Stimulated activated CD4-positive, alpha-beta T cell treated with anti-CD3 and anti-CD28 coated beads, Interleukin-4, amount 100 ng/mL, for 4 hours (primary cell): ENCODE measurements at regions not wholly inside any gene's neighbourhood (a gene's known extent, or its start where the extent isn't known, plus 50 kb on each side); places are given as distances from the start of the nearest gene placed in this dataset.
"Not testable (repeated sequence)": the region's sequence is repeated elsewhere in the genome, so short reads cannot be mapped to it uniquely, and the experiment has no call there.

ENCODE experiments used
- DNase-seq, 2 experiments: peaks; one replicate each; pipeline ENCODE4 v3.0.0-alpha.2; 2020

GRCh38 chr18:2144811-2145210, 426.5 kb downstream of the METTL4 start:
- no peak for DNase-seq

GRCh38 chr18:2146092-2146491, 425.2 kb downstream of the METTL4 start:
- no peak for DNase-seq

- DNase-seq, result no peak
These were observed 424.6 kb downstream of the METTL4 start for GRCh38 chr18:2146754-2147153.

GRCh38 chr18:2147476-2148230, 423.7 kb downstream of the METTL4 start:
- DNase-seq, result no peak

- no peak for DNase-seq
These were observed 422.5 kb downstream of the METTL4 start for GRCh38 chr18:2148823-2149222.

- DNase-seq, result no peak
These were observed 420.7 kb downstream of the METTL4 start for GRCh38 chr18:2150566-2150965.

GRCh38 chr18:2154278-2154677, 417.0 kb downstream of the METTL4 start:
- no peak for DNase-seq

GRCh38 chr18:2164644-2165550, 406.4 kb downstream of the METTL4 start:
- DNase-seq, result no peak

- not testable (repeated sequence) for DNase-seq
These were observed 404.4 kb downstream of the METTL4 start for GRCh38 chr18:2166876-2167275.

- no peak for DNase-seq
These were observed 403.3 kb downstream of the METTL4 start for GRCh38 chr18:2168022-2168421.

GRCh38 chr18:2169656-2170055, 401.6 kb downstream of the METTL4 start:
- no peak for DNase-seq

- DNase-seq, result no peak
These were observed 399.3 kb downstream of the METTL4 start for GRCh38 chr18:2171840-2172625.

- no peak for DNase-seq
These were observed 398.4 kb downstream of the METTL4 start for GRCh38 chr18:2172881-2173280.

GRCh38 chr18:2173486-2173885, 397.8 kb downstream of the METTL4 start:
- DNase-seq, result no peak

- DNase-seq, result no peak
These were observed 393.3 kb downstream of the METTL4 start for GRCh38 chr18:2178036-2178435.

GRCh38 chr18:2179498-2180183, 391.7 kb downstream of the METTL4 start:
- DNase-seq, result no peak

- DNase-seq, result no peak
These were observed 390.7 kb downstream of the METTL4 start for GRCh38 chr18:2180586-2180985.

GRCh38 chr18:2183432-2183831, 387.9 kb downstream of the METTL4 start:
- DNase-seq, result no peak

- no peak for DNase-seq
These were observed 384.3 kb downstream of the METTL4 start for GRCh38 chr18:2186967-2187366.

GRCh38 chr18:2188258-2188657, 383.0 kb downstream of the METTL4 start:
- no peak for DNase-seq

GRCh38 chr18:2191180-2191790, 380.0 kb downstream of the METTL4 start:
- DNase-seq, result no peak

GRCh38 chr18:2192562-2192961, 378.7 kb downstream of the METTL4 start:
- DNase-seq, result no peak
